Spinal cord (tissue), 9 donors: ENCODE measurements at regions not wholly inside any gene's neighbourhood (a gene's known extent, or its start where the extent isn't known, plus 50 kb on each side); places are given as distances from the start of the nearest gene placed in this dataset.
"Not testable (repeated sequence)": the region's sequence is repeated elsewhere in the genome, so short reads cannot be mapped to it uniquely, and the experiment has no call there.

Experiments
- DNase-seq, 6 donors: peaks; one replicate each; pipeline versions ENCODE4 v3.0.0 to v3.0.0-alpha.2; 2013 to 2015; ENCODE audit warnings: low spot score in 6 of 6, low read depth in 4 of 6
- H3K27ac ChIP-seq: one replicate; pipeline ENCODE4 v1.5.1; 2013; ENCODE audit warnings: low read depth, low read length, control low read depth
- H3K27me3 ChIP-seq: one replicate; pipeline ENCODE4 v1.6.1; 2013; ENCODE audit warnings: low read length; ENCODE audit not compliant: control insufficient read depth, insufficient read depth
- H3K36me3 ChIP-seq: one replicate; pipeline ENCODE4 v1.6.1; 2013; ENCODE audit warnings: low read length; ENCODE audit not compliant: control insufficient read depth, insufficient read depth
- H3K4me1 ChIP-seq: one replicate; pipeline ENCODE4 v1.6.1; 2013; ENCODE audit warnings: low read length; ENCODE audit not compliant: control insufficient read depth, insufficient read depth
- H3K4me3 ChIP-seq: one replicate; pipeline ENCODE4 v1.5.1; 2013; ENCODE audit warnings: low read depth, low read length, control low read depth
- H3K9me3 ChIP-seq: one replicate; pipeline ENCODE4 v1.6.1; 2013; ENCODE audit warnings: low read length; ENCODE audit not compliant: control insufficient read depth, insufficient read depth
- WGBS: methylation state at CpG from one replicate; pipeline ENCODE4 v1.1.5; 2013; ENCODE audit warnings: missing lambda C conversion rate; ENCODE audit not compliant: insufficient coverage; 5-methylcytosine and 5-hydroxymethylcytosine counted together
- donor health status: healthy.

DNA sequence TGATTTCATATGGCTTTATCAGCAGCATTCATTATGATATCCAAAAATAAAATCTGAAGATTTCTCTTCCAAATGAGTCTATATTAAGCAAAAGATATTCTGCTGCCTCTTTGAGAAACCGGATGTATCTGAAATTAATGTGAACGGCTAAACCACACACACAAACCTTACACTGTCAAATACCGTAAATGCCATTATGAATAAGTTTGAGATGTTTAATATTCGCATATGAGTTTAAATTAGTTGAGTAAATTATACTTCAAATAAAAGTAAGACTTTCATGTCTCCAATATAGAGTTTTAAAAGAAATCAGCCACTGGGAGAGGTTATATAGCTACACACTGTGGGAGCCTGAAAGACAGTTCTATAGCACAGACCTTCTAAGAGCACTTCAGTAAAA, 566.6 kb upstream of the CHD1 start:
- H3K9me3 ChIP-seq, H3K4me3 ChIP-seq, H3K27me3 ChIP-seq, H3K27ac ChIP-seq, H3K4me1 ChIP-seq, H3K36me3 ChIP-seq: not testable (repeated sequence)
- no CpG with 5 or more reads among the region's 4 CpGs for WGBS
- peak in 1 of 6 donors; percentile 6 for DNase-seq

GRCh38 chr5:99478450-99478849, 549.6 kb upstream of the CHD1 start:
- no CpG with 5 or more reads among the region's 2 CpGs for WGBS
- not testable (repeated sequence) for H3K27me3 ChIP-seq, H3K9me3 ChIP-seq, H3K27ac ChIP-seq, H3K36me3 ChIP-seq, H3K4me1 ChIP-seq, DNase-seq, H3K4me3 ChIP-seq

GRCh38 chr5:99473328-99473727, 544.5 kb upstream of the CHD1 start:
- not testable (repeated sequence) for H3K4me1 ChIP-seq, H3K36me3 ChIP-seq, H3K27ac ChIP-seq, H3K4me3 ChIP-seq, H3K9me3 ChIP-seq, H3K27me3 ChIP-seq, DNase-seq
- no CpG with 5 or more reads among the region's 4 CpGs for WGBS

DNA sequence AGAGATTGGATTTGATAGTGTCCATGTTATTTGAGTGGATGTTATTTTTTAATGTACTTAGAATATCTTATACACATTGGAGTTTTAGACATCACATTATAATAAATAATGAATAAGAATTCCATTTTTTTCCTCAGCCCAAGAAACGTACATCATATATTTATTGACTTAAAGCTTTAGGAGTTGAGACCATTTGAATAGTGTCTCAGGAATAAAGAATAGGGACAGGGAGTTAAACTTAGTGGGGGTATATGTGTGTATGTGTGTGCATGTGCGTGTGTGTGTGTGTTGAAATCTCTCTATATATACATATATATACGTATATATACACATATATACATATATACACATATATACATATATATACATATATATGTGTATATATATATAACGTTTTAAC, 542.9 kb upstream of the CHD1 start:
- H3K4me1 ChIP-seq, H3K4me3 ChIP-seq, DNase-seq, H3K27me3 ChIP-seq, H3K36me3 ChIP-seq, H3K9me3 ChIP-seq, H3K27ac ChIP-seq: not testable (repeated sequence)
- no CpG with 5 or more reads among the region's 4 CpGs for WGBS

GRCh38 chr5:99471178-99471577, 542.4 kb upstream of the CHD1 start:
- H3K27me3 ChIP-seq, H3K36me3 ChIP-seq, H3K4me3 ChIP-seq, H3K27ac ChIP-seq, H3K4me1 ChIP-seq, H3K9me3 ChIP-seq: not testable (repeated sequence)
- peak in 1 of 6 donors; percentile 32 for DNase-seq
- WGBS = no CpG with 5 or more reads among the region's 1 CpG

DNA sequence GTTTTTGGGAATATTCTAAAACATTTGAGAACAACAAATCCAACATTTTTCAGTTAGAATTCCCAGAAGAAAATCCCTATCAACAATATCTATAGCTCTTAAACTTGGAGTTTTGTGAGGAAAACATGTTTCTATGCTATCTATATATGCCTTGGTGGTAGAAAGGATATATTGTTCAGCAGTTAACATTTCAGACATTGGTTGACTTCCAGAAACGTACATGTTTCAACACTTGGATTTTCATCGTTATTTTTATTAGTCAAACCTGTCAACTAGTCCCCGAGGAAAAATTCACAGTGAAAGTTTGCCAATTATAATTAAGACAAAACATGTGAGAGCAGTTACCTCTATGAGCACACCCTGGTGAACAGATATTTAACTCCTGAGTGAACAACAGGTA, 541.8 kb upstream of the CHD1 start:
- WGBS = no CpG with 5 or more reads among the region's 3 CpGs
- not testable (repeated sequence) for H3K27me3 ChIP-seq, H3K36me3 ChIP-seq, H3K4me3 ChIP-seq, H3K9me3 ChIP-seq, H3K27ac ChIP-seq, H3K4me1 ChIP-seq
- DNase-seq = peak in 1 of 6 donors; percentile 44

- H3K9me3 ChIP-seq = no peaks in the 10 kb centered on the region
- H3K27ac ChIP-seq = no peak overlapping the region
- no CpG with 5 or more reads among the region's 2 CpGs for WGBS
- H3K36me3 ChIP-seq = no peaks in the 10 kb centered on the region
- H3K4me1 ChIP-seq = no peaks in the 10 kb centered on the region
- DNase-seq = no peak
- H3K4me3 ChIP-seq = no peak overlapping the region
- no peaks in the 10 kb centered on the region for H3K27me3 ChIP-seq
Measured at GRCh38 chr5:99460701-99461100, 531.9 kb upstream of the CHD1 start.

DNA sequence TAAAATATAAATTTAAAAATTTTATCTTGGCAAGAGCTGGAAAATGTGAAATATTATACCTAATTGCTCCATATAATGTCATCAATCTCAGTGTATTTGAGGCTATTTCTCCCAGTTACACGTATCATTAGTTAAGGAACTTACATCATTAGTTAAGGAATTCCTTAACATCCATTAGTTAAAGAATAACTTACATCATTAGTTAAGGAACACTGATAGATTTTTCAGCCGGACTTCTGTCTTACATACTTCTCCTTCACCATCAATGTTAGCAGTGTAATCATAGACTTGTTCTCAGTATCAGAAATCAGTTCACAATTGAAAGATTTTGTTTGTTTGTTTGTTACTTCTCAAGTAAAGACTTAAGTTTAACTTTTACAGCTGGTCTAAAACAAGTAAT, 524.4 kb upstream of the CHD1 start:
- DNase-seq = no peak
- no peaks in the 10 kb centered on the region for H3K4me1 ChIP-seq
- H3K9me3 ChIP-seq = no peaks in the 10 kb centered on the region

DNA sequence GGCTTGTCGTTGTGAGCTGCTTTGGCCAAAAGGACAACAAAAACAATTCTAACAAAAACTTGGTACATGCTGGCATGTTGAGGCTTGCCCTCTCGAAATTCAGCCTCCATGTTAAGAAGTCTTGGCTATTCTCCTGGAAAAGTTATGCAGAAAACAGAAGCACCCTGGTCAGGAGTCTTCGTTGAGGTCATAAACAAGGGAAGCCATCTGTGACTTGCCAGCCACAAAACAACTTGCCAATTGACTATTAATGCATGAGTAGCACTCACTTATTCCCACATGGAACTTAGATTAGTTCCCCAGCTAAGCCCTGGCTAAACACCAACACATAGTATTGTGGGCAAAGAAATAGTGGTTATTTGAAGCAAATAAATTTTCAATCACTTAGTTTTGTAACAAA, 521.0 kb upstream of the CHD1 start:
- Histone ChIP-seq H3K4me1 (no peaks in the 10 kb centered on the region), H3K27me3 (no peaks in the 10 kb centered on the region), H3K27ac (no peak overlapping the region), H3K9me3 (no peaks in the 10 kb centered on the region), H3K36me3 (no peaks in the 10 kb centered on the region), H3K4me3 (no peak overlapping the region)
- 18% methylated on average over 3 of the region's 3 CpGs for WGBS
- peak in 2 of 6 donors; percentile 19 to 20 for DNase-seq

More for the DNA sequence above, 524.4 kb upstream of the CHD1 start:
- WGBS = no CpG with 5 or more reads among the region's 2 CpGs
- H3K27me3 ChIP-seq = no peaks in the 10 kb centered on the region
- no peak overlapping the region for H3K27ac ChIP-seq
- no peaks in the 10 kb centered on the region for H3K36me3 ChIP-seq
- H3K4me3 ChIP-seq = no peak overlapping the region

DNA sequence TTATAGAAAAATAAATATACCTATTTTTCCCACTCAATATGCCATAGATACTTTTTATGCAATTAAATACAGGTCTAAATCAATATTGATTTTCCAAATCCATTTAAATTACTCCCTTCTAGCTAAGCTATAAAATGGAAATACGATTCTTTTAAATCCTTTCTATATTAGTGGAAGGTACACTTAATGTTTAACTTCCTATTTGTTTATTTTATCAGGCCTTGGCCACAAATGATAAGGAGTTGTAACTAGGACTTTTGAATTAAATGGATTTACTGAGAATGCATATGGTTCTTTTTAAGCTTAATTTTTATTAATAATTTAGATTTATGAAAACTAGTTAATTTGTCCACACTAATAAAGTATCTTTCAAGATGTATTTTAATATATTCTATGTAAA, 517.0 kb upstream of the CHD1 start:
- no CpG with 5 or more reads among the region's 1 CpG for WGBS
- Histone ChIP-seq H3K4me3 (no peak overlapping the region), H3K27me3 (no peaks in the 10 kb centered on the region), H3K4me1 (no peaks in the 10 kb centered on the region), H3K27ac (no peak overlapping the region), H3K9me3 (no peaks in the 10 kb centered on the region), H3K36me3 (no peaks in the 10 kb centered on the region)
- no peak for DNase-seq
